ENCODE measurements at regions not wholly inside any gene's neighbourhood (a gene's known extent, or its start where the extent isn't known, plus 50 kb on each side); places are given as distances from the start of the nearest gene placed in this dataset.

DNA sequence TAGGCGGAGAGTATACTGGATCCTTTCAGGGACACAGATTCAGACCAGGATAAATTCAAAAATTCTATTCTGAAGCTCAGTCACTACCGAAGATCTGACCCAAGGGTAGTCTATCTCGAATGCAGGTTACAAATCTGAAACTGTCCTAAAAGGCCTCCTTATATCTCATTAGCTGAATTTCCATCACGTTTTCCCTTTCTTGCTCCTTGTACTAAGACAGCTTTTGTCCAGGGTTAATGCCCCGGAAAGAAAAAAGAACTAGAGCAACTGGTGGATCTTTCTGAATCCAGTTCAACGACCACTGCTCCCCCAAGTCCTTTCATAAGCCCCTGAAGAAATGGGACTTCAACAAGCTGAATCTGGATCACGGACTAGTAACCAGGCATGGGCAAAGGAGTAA is 97.5 kb upstream of the CCDC85A start:
- TF ChIP-seq, protein P1, sequence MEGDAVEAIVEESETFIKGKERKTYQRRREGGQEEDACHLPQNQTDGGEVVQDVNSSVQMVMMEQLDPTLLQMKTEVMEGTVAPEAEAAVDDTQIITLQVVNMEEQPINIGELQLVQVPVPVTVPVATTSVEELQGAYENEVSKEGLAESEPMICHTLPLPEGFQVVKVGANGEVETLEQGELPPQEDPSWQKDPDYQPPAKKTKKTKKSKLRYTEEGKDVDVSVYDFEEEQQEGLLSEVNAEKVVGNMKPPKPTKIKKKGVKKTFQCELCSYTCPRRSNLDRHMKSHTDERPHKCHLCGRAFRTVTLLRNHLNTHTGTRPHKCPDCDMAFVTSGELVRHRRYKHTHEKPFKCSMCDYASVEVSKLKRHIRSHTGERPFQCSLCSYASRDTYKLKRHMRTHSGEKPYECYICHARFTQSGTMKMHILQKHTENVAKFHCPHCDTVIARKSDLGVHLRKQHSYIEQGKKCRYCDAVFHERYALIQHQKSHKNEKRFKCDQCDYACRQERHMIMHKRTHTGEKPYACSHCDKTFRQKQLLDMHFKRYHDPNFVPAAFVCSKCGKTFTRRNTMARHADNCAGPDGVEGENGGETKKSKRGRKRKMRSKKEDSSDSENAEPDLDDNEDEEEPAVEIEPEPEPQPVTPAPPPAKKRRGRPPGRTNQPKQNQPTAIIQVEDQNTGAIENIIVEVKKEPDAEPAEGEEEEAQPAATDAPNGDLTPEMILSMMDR (IDR thresholded peaks at IDR 0.05 in 4 of 5, conservative IDR thresholded peaks at IDR 0.05 in 1 of 5) = no peak
- TF ChIP-seq POLR2A (IDR thresholded peaks at IDR 0.05) = no peak

Measured in gastrocnemius medialis (tissue), 4 donors.